ENCODE measurements at regions not wholly inside any gene's neighbourhood (a gene's known extent, or its start where the extent isn't known, plus 50 kb on each side); places are given as distances from the start of the nearest gene placed in this dataset.

GRCh38 chr6:120031837-120032236, 682.3 kb upstream of the MAN1A1 start:
- DNase-seq: no peak

GRCh38 chr6:120026791-120027190, 677.2 kb upstream of the MAN1A1 start:
- DNase-seq: no peak

- no peak for DNase-seq
These were observed 660.5 kb upstream of the MAN1A1 start for GRCh38 chr6:120010075-120010474.

- DNase-seq: no peak
These were observed 655.9 kb upstream of the MAN1A1 start for GRCh38 chr6:120005292-120005976.

GRCh38 chr6:119986934-119987549, 637.5 kb upstream of the MAN1A1 start:
- DNase-seq: no peak

- DNase-seq: no peak
These were observed 636.6 kb upstream of the MAN1A1 start for GRCh38 chr6:119985952-119986736.

GRCh38 chr6:119980802-119981201, 631.2 kb upstream of the MAN1A1 start:
- DNase-seq: no peak

- no peak for DNase-seq
These were observed 630.3 kb upstream of the MAN1A1 start for GRCh38 chr6:119979862-119980261.

GRCh38 chr6:119978274-119978889, 628.8 kb upstream of the MAN1A1 start:
- DNase-seq: peak; percentile 5

- no peak for DNase-seq
These were observed 625.0 kb upstream of the MAN1A1 start for GRCh38 chr6:119974430-119975159.

GRCh38 chr6:119966484-119966883, 616.9 kb upstream of the MAN1A1 start:
- no peak for DNase-seq

GRCh38 chr6:119965900-119966299, 616.3 kb upstream of the MAN1A1 start:
- DNase-seq: no peak

- no peak for DNase-seq
These were observed 615.4 kb upstream of the MAN1A1 start for GRCh38 chr6:119965008-119965407.

- no peak for DNase-seq
These were observed 612.9 kb upstream of the MAN1A1 start for GRCh38 chr6:119962505-119962904.

GRCh38 chr6:119961450-119961849, 611.9 kb upstream of the MAN1A1 start:
- DNase-seq: no peak

- DNase-seq: no peak
These were observed 610.9 kb upstream of the MAN1A1 start for GRCh38 chr6:119960456-119960855.

- DNase-seq: no peak
These were observed 610.5 kb upstream of the MAN1A1 start for GRCh38 chr6:119960036-119960435.

- DNase-seq: no peak
These were observed 607.6 kb upstream of the MAN1A1 start for GRCh38 chr6:119957195-119957594.

- no peak for DNase-seq
These were observed 603.1 kb upstream of the MAN1A1 start for GRCh38 chr6:119952696-119953095.

GRCh38 chr6:119950681-119951080, 601.1 kb upstream of the MAN1A1 start:
- DNase-seq: no peak

- DNase-seq: no peak
These were observed 592.7 kb upstream of the MAN1A1 start for GRCh38 chr6:119942078-119942752.

GRCh38 chr6:119938752-119939151, 589.2 kb upstream of the MAN1A1 start:
- DNase-seq: no peak

Measured in CD4-positive, alpha-beta T cell treated with Interleukin-17A for 1 hour (primary cell).